GM12892 (cell line): ENCODE measurements at regions not wholly inside any gene's neighbourhood (a gene's known extent, or its start where the extent isn't known, plus 50 kb on each side); places are given as distances from the start of the nearest gene placed in this dataset.

ENCODE experiments used
- POLR2A ChIP-seq: IDR thresholded peaks from 2 replicates; pipeline ENCODE4 v1.6.1; 2011; ENCODE audit warnings: low read depth, low read length, control low read depth
- POLR2AphosphoS5 ChIP-seq: IDR thresholded peaks from 2 replicates; pipeline ENCODE4 v1.6.1; 2011; ENCODE audit warnings: low read depth, low read length, control low read depth
- TAF1 ChIP-seq: IDR thresholded peaks from 2 replicates; pipeline ENCODE4 v1.6.1; 2011; ENCODE audit warnings: low read depth, mild to moderate bottlenecking, control low read depth, low read length, borderline replicate concordance

DNA sequence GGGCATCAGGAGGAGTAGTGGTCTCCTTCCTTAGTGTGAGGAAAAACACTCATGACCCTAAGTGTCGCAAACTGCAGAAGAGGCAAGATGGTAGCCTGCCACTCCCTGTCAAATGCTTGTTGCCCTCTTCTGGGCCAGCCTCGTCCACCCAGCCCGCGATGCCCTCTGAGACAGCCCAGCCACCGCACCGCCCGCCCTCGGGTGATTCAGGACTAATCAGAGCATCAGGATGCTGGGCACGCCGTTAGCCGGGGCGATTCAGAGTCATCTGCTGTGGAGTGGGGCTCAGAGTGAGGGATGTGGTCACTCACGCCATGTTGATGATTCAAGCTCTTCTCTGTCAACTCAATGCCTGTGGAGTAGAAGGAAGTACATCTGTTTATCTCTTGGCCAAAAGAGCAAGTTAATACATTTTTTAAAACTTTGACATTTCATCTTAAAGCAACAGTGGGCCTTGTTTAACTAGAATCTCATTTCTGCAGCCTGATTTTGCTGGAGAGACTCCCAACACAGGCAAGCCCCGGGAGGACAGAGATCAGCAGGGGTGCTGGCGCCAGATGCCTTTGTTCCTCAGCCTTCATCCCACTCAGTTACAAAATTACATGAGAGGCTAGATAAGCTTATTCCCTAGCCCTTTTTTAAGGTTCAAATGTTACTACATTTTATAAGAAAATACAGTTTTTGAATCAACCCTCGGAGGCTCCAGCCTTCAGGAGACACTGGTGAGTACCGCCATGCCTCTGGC lies 79.0 kb downstream of the TMEM18 start:
- TF ChIP-seq POLR2A (no peak), TAF1 (no peak), POLR2AphosphoS5 (no peak)
